GM23338 (cell line): ENCODE measurements at regions not wholly inside any gene's neighbourhood (a gene's known extent, or its start where the extent isn't known, plus 50 kb on each side); places are given as distances from the start of the nearest gene placed in this dataset.

Experiments used
- ATAC-seq: fragments of 200-7000 bp; cut with Tn5 transposase; 3 replicates; pipeline ENCODE4 v1.9.1; 2020
- DNase-seq: peaks from one replicate; pipeline ENCODE4 v3.0.0-alpha.2; 2015; ENCODE audit warnings: low spot score
- H2AFZ ChIP-seq: fragments of 200-600 bp; sonication (generic); 2 replicates; pipeline ENCODE4 v1.8.0; 2016; ENCODE audit warnings: antibody characterized with exemption, mild to moderate bottlenecking, moderate library complexity
- H3F3A ChIP-seq: fragments of 200-600 bp; sonication (generic); replicated peaks from 2 replicates; pipeline ENCODE4 v1.8.0; 2017; ENCODE audit warnings: antibody characterized with exemption, mixed run types, low read depth
- H3K27ac ChIP-seq: fragments of 200-600 bp; sonication (generic); 2 replicates; pipeline ENCODE4 v1.6.1; 2016; ENCODE audit warnings: low read depth
- H3K27me3 ChIP-seq: fragments of 200-600 bp; sonication (generic); 2 replicates; pipeline ENCODE4 v1.8.0; 2016; ENCODE audit warnings: mild to moderate bottlenecking, mixed run types, moderate library complexity; ENCODE audit not compliant: insufficient read depth
- H3K36me3 ChIP-seq: fragments of 200-600 bp; sonication (generic); 2 replicates; pipeline ENCODE4 v1.8.0; 2016; ENCODE audit warnings: mild to moderate bottlenecking; ENCODE audit not compliant: insufficient read depth
- H3K4me1 ChIP-seq: fragments of 200-600 bp; sonication (generic); 2 replicates; pipeline ENCODE4 v1.8.0; 2016; ENCODE audit warnings: mild to moderate bottlenecking, moderate library complexity; ENCODE audit not compliant: insufficient read depth
- H3K4me2 ChIP-seq: fragments of 200-600 bp; sonication (generic); 2 replicates; pipeline ENCODE4 v1.7.1; 2017; ENCODE audit warnings: mixed run types
- H3K4me3 ChIP-seq: fragments of 200-600 bp; sonication (generic); 2 replicates; pipeline ENCODE4 v1.6.1; 2016; ENCODE audit warnings: mixed run types
- H3K79me2 ChIP-seq: fragments of 200-600 bp; sonication (generic); replicated peaks from 2 replicates; pipeline ENCODE4 v1.8.0; 2017; ENCODE audit warnings: mild to moderate bottlenecking; ENCODE audit not compliant: insufficient read depth
- H3K9me2 ChIP-seq: fragments of 200-600 bp; sonication (generic); 2 replicates; pipeline ENCODE4 v1.8.0; 2017; ENCODE audit not compliant: insufficient read depth
- H4K20me1 ChIP-seq: fragments of 200-600 bp; sonication (generic); replicated peaks from 2 replicates; pipeline ENCODE4 v1.8.0; 2017; ENCODE audit warnings: mild to moderate bottlenecking; ENCODE audit not compliant: insufficient read depth
- H3K27ac Mint-ChIP-seq: 2 replicates; pipeline ENCODE4 v1.8.0; 2020; ENCODE audit warnings: inconsistent platforms, mild to moderate bottlenecking, moderate library complexity, mixed read lengths
- H3K27me3 Mint-ChIP-seq: 3 replicates; pipeline ENCODE4 v1.8.0; 2022; ENCODE audit warnings: low read depth, mild to moderate bottlenecking, moderate library complexity, mixed read lengths, inconsistent platforms; ENCODE audit not compliant: insufficient read depth, poor library complexity
- H3K36me3 Mint-ChIP-seq: 3 replicates; pipeline ENCODE4 v1.8.0; 2021; ENCODE audit warnings: low read depth, mild to moderate bottlenecking, inconsistent platforms, moderate library complexity, mixed read lengths
- H3K4me1 Mint-ChIP-seq: 3 replicates; pipeline ENCODE4 v1.8.0; 2020; ENCODE audit warnings: mild to moderate bottlenecking, inconsistent platforms, mixed read lengths
- H3K4me3 Mint-ChIP-seq: 3 replicates; pipeline ENCODE4 v1.8.0; 2021; ENCODE audit warnings: moderate library complexity, mild to moderate bottlenecking, inconsistent platforms, mixed read lengths
- H3K9me3 Mint-ChIP-seq: 3 replicates; pipeline ENCODE4 v1.8.0; 2020; ENCODE audit warnings: moderate library complexity, mild to moderate bottlenecking, inconsistent platforms, mixed read lengths
- CREB1 ChIP-seq: fragments of 250-450 bp; sonication (Bioruptor Pico); IDR thresholded peaks from 2 replicates; pipeline ENCODE4 v1.5.0; 2020; ENCODE audit warnings: low read depth, mild to moderate bottlenecking, moderate library complexity
- EZH2 ChIP-seq: fragments of 200-600 bp; sonication (generic); IDR thresholded peaks from one replicate; pipeline ENCODE4 v1.8.0; 2017; ENCODE audit warnings: antibody characterized with exemption, mild to moderate bottlenecking, low read depth; ENCODE audit not compliant: unreplicated experiment
- EZH2phosphoT487 ChIP-seq: fragments of 200-600 bp; sonication (generic); IDR thresholded peaks from one replicate; pipeline ENCODE4 v1.8.1; 2018; ENCODE audit warnings: antibody characterized with exemption; ENCODE audit not compliant: unreplicated experiment
- JUNB ChIP-seq: IDR thresholded peaks from one replicate; pipeline ENCODE4 v1.6.1; 2016; ENCODE audit warnings: antibody characterized with exemption; ENCODE audit not compliant: unreplicated experiment
- NANOG ChIP-seq: IDR thresholded peaks from 2 replicates; pipeline ENCODE4 v1.6.1; 2016; ENCODE audit warnings: antibody characterized with exemption, borderline replicate concordance
- POLR2AphosphoS5 ChIP-seq: IDR thresholded peaks from 2 replicates; pipeline ENCODE4 v1.6.1; 2016; ENCODE audit warnings: antibody characterized with exemption, low read depth
- STAT1 ChIP-seq: IDR thresholded peaks from one replicate; pipeline ENCODE4 v1.6.1; 2016; ENCODE audit warnings: antibody characterized with exemption; ENCODE audit not compliant: unreplicated experiment
- ZNF114 ChIP-seq: fragments of 250-450 bp; sonication (Bioruptor Pico); IDR thresholded peaks from 2 replicates; pipeline ENCODE4 v1.5.0; 2020; ENCODE audit warnings: mild to moderate bottlenecking, moderate library complexity
- ZNF331 ChIP-seq: fragments of 250-450 bp; sonication (Bioruptor Pico); IDR thresholded peaks from 2 replicates; pipeline ENCODE4 v1.5.0; 2020; ENCODE audit warnings: low read depth, mild to moderate bottlenecking, moderate library complexity
- TF ChIP-seq, protein P1 (sequence below): IDR thresholded peaks from one replicate; pipeline ENCODE4 v1.6.1; 2018; ENCODE audit warnings: antibody characterized with exemption; ENCODE audit not compliant: unreplicated experiment
- TF ChIP-seq, protein P2 (sequence below), 2 experiments: fragments of 200-600 bp in 1 of 2; sonication (generic) in 1 of 2; conservative IDR thresholded peaks; 2 replicates each; pipeline versions ENCODE4 v1.5.1 to v1.6.1; 2016 to 2017; ENCODE audit warnings: antibody characterized with exemption in 2 of 2, low read depth in 2 of 2, mild to moderate bottlenecking in 2 of 2, moderate library complexity in 1 of 2
- TF ChIP-seq, protein P3 (sequence below): IDR thresholded peaks from 2 replicates; pipeline ENCODE4 v1.6.1; 2016; ENCODE audit warnings: antibody characterized with exemption
- TF ChIP-seq, protein P4 (sequence below): fragments of 250-450 bp; sonication (Bioruptor Pico); IDR thresholded peaks from 2 replicates; pipeline ENCODE4 v1.5.0; 2020; ENCODE audit warnings: mild to moderate bottlenecking, moderate library complexity

DNA sequence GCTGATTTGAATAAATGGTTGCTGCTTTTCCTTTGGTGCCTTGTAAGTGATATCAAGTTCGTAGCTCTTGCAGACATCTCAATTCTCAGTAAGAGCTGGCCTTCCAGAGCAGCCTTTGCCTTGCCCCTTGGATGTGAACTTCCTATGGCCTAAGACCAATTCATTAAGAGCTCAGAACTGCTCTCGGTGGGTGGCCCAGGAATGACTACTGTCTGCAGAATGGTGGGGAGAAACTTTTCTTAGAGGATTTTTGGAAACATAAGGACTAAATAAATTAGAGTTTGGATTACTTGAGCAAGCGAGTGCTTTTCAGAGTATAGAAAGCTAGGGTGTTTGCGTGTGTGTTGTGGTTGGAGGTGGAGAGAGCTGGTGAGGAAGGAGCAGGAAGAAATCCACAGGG lies 306.4 kb upstream of the TBX3 start (continued):
- TF ChIP-seq, protein P1, sequence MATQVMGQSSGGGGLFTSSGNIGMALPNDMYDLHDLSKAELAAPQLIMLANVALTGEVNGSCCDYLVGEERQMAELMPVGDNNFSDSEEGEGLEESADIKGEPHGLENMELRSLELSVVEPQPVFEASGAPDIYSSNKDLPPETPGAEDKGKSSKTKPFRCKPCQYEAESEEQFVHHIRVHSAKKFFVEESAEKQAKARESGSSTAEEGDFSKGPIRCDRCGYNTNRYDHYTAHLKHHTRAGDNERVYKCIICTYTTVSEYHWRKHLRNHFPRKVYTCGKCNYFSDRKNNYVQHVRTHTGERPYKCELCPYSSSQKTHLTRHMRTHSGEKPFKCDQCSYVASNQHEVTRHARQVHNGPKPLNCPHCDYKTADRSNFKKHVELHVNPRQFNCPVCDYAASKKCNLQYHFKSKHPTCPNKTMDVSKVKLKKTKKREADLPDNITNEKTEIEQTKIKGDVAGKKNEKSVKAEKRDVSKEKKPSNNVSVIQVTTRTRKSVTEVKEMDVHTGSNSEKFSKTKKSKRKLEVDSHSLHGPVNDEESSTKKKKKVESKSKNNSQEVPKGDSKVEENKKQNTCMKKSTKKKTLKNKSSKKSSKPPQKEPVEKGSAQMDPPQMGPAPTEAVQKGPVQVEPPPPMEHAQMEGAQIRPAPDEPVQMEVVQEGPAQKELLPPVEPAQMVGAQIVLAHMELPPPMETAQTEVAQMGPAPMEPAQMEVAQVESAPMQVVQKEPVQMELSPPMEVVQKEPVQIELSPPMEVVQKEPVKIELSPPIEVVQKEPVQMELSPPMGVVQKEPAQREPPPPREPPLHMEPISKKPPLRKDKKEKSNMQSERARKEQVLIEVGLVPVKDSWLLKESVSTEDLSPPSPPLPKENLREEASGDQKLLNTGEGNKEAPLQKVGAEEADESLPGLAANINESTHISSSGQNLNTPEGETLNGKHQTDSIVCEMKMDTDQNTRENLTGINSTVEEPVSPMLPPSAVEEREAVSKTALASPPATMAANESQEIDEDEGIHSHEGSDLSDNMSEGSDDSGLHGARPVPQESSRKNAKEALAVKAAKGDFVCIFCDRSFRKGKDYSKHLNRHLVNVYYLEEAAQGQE = no peak
- TF ChIP-seq EZH2 (no peak), JUNB (no peak), NANOG (no peak), CREB1 (CRISPR knock-in tag) (no peak), ZNF331 (CRISPR knock-in tag) (no peak), STAT1 (no peak), ZNF114 (CRISPR knock-in tag) (no peak), POLR2AphosphoS5 (no peak), EZH2phosphoT487 (no peak)
- TF ChIP-seq, protein P2, sequence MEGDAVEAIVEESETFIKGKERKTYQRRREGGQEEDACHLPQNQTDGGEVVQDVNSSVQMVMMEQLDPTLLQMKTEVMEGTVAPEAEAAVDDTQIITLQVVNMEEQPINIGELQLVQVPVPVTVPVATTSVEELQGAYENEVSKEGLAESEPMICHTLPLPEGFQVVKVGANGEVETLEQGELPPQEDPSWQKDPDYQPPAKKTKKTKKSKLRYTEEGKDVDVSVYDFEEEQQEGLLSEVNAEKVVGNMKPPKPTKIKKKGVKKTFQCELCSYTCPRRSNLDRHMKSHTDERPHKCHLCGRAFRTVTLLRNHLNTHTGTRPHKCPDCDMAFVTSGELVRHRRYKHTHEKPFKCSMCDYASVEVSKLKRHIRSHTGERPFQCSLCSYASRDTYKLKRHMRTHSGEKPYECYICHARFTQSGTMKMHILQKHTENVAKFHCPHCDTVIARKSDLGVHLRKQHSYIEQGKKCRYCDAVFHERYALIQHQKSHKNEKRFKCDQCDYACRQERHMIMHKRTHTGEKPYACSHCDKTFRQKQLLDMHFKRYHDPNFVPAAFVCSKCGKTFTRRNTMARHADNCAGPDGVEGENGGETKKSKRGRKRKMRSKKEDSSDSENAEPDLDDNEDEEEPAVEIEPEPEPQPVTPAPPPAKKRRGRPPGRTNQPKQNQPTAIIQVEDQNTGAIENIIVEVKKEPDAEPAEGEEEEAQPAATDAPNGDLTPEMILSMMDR (conservative IDR thresholded peaks at IDR 0.05; ENCODE audit: low read depth in 2 of 2) = no peak
- TF ChIP-seq, protein P3, sequence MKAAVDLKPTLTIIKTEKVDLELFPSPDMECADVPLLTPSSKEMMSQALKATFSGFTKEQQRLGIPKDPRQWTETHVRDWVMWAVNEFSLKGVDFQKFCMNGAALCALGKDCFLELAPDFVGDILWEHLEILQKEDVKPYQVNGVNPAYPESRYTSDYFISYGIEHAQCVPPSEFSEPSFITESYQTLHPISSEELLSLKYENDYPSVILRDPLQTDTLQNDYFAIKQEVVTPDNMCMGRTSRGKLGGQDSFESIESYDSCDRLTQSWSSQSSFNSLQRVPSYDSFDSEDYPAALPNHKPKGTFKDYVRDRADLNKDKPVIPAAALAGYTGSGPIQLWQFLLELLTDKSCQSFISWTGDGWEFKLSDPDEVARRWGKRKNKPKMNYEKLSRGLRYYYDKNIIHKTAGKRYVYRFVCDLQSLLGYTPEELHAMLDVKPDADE = no peak

DNA sequence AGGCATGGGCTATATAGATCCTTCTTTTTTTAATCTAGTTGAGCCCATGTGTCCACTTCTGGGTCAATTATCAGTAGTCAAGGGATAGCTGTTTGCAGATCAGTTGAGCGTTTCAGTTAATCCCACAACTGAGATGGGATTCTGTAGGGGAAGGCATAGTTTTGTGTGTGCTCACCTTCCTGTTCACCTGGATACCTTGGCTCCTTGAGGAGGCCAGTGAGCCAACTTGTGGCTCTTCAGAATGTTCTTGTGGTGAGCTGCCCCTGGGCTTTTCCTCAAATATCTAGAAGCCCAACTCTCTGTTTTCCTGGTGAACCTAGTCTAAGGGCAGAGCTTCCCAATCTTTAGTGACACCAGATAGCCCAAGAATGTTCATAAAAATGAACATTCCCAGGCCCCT lies 302.9 kb upstream of the TBX3 start:
- Histone ChIP-seq H4K20me1 (no peaks in the 10 kb centered on the region), H3K4me2 (no peak overlapping the region), H3K4me3 (no peak overlapping the region), H3K9me2 (no peaks in the 10 kb centered on the region), H2AFZ (no peak overlapping the region), H3K27me3 (no peaks in the 10 kb centered on the region), H3K4me1 (no peaks in the 10 kb centered on the region), H3K79me2 (no peaks in the 10 kb centered on the region), H3K36me3 (no peaks in the 10 kb centered on the region), H3F3A (no peaks in the 10 kb centered on the region), H3K27ac (no peak overlapping the region)
- no peaks in the 10 kb centered on the region for H3K36me3 Mint-ChIP-seq
- ATAC-seq (no peak), DNase-seq (no peak)
- no peak overlapping the region for H3K4me3 Mint-ChIP-seq
- H3K4me1 Mint-ChIP-seq = peaks cover 3% of the 10 kb centered on the region; the same call in 1 of the 3 replicates
- no peaks in the 10 kb centered on the region; the same call in 1 of the 3 replicates for H3K9me3 Mint-ChIP-seq
- no peaks in the 10 kb centered on the region for H3K27me3 Mint-ChIP-seq
- H3K27ac Mint-ChIP-seq = no peak overlapping the region
- no peak for TF ChIP-seq EZH2
- TF ChIP-seq, protein P4, sequence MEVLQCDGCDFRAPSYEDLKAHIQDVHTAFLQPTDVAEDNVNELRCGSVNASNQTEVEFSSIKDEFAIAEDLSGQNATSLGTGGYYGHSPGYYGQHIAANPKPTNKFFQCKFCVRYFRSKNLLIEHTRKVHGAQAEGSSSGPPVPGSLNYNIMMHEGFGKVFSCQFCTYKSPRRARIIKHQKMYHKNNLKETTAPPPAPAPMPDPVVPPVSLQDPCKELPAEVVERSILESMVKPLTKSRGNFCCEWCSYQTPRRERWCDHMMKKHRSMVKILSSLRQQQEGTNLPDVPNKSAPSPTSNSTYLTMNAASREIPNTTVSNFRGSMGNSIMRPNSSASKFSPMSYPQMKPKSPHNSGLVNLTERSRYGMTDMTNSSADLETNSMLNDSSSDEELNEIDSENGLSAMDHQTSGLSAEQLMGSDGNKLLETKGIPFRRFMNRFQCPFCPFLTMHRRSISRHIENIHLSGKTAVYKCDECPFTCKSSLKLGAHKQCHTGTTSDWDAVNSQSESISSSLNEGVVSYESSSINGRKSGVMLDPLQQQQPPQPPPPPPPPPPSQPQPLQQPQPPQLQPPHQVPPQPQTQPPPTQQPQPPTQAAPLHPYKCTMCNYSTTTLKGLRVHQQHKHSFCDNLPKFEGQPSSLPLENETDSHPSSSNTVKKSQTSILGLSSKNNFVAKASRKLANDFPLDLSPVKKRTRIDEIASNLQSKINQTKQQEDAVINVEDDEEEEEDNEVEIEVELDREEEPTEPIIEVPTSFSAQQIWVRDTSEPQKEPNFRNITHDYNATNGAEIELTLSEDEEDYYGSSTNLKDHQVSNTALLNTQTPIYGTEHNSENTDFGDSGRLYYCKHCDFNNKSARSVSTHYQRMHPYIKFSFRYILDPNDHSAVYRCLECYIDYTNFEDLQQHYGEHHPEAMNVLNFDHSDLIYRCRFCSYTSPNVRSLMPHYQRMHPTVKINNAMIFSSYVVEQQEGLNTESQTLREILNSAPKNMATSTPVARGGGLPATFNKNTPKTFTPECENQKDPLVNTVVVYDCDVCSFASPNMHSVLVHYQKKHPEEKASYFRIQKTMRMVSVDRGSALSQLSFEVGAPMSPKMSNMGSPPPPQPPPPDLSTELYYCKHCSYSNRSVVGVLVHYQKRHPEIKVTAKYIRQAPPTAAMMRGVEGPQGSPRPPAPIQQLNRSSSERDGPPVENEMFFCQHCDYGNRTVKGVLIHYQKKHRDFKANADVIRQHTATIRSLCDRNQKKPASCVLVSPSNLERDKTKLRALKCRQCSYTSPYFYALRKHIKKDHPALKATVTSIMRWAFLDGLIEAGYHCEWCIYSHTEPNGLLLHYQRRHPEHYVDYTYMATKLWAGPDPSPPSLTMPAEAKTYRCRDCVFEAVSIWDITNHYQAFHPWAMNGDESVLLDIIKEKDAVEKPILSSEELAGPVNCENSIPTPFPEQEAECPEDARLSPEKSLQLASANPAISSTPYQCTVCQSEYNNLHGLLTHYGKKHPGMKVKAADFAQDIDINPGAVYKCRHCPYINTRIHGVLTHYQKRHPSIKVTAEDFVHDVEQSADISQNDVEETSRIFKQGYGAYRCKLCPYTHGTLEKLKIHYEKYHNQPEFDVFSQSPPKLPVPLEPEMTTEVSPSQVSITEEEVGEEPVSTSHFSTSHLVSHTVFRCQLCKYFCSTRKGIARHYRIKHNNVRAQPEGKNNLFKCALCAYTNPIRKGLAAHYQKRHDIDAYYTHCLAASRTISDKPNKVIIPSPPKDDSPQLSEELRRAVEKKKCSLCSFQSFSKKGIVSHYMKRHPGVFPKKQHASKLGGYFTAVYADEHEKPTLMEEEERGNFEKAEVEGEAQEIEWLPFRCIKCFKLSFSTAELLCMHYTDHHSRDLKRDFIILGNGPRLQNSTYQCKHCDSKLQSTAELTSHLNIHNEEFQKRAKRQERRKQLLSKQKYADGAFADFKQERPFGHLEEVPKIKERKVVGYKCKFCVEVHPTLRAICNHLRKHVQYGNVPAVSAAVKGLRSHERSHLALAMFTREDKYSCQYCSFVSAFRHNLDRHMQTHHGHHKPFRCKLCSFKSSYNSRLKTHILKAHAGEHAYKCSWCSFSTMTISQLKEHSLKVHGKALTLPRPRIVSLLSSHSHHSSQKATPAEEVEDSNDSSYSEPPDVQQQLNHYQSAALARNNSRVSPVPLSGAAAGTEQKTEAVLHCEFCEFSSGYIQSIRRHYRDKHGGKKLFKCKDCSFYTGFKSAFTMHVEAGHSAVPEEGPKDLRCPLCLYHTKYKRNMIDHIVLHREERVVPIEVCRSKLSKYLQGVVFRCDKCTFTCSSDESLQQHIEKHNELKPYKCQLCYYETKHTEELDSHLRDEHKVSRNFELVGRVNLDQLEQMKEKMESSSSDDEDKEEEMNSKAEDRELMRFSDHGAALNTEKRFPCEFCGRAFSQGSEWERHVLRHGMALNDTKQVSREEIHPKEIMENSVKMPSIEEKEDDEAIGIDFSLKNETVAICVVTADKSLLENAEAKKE = no peak
